CD14-positive monocyte (primary cell): ENCODE measurements at regions not wholly inside any gene's neighbourhood (a gene's known extent, or its start where the extent isn't known, plus 50 kb on each side); places are given as distances from the start of the nearest gene placed in this dataset.

Experiments used
- DNase-seq, 3 donors: peaks; one replicate each; pipeline ENCODE4 v3.0.0-alpha.2; 2011 to 2022
- H2AFZ ChIP-seq: 2 replicates; pipeline ENCODE4 v1.6.0; 2012; ENCODE audit warnings: mild to moderate bottlenecking, low read depth, low read length, inconsistent platforms; ENCODE audit not compliant: insufficient read depth, poor library complexity, severe bottlenecking
- H3K27ac ChIP-seq, 2 donors: 1 replicate in 1 of 2; 2 replicates in 1 of 2; pipeline ENCODE4 v1.5.1; 2012 to 2013; ENCODE audit warnings: low read length in 2 of 2, control low read depth in 1 of 2, inconsistent platforms in 1 of 2, low read depth in 1 of 2, mild to moderate bottlenecking in 1 of 2
- H3K27me3 ChIP-seq, 2 donors: one replicate each; pipeline versions ENCODE4 v1.6.0 to v1.6.1; 2011 to 2013; ENCODE audit warnings: low read length in 2 of 2; ENCODE audit not compliant: control insufficient read depth in 2 of 2, insufficient read depth in 2 of 2
- H3K36me3 ChIP-seq, 2 donors: replicated peaks in 1 of 2; 1 replicate in 1 of 2; 2 replicates in 1 of 2; pipeline versions ENCODE4 v1.5.1 to v1.6.1; 2012 to 2013; ENCODE audit warnings: low read length in 2 of 2, control low read depth in 1 of 2, inconsistent platforms in 1 of 2, mild to moderate bottlenecking in 1 of 2; ENCODE audit not compliant: insufficient read depth in 2 of 2, control insufficient read depth in 1 of 2
- H3K4me1 ChIP-seq, 2 donors: 1 replicate in 1 of 2; 2 replicates in 1 of 2; pipeline versions ENCODE4 v1.5.1 to v1.6.1; 2012 to 2013; ENCODE audit warnings: low read length in 2 of 2, control low read depth in 1 of 2, inconsistent platforms in 1 of 2, mild to moderate bottlenecking in 1 of 2, moderate library complexity in 1 of 2; ENCODE audit not compliant: insufficient read depth in 2 of 2, control insufficient read depth in 1 of 2
- H3K4me2 ChIP-seq: replicated peaks from 2 replicates; pipeline ENCODE3; 2012; ENCODE audit warnings: low read length, moderate library complexity, mild to moderate bottlenecking; ENCODE audit not compliant: poor library complexity, severe bottlenecking; ENCODE audit errors: extremely low read depth
- H3K4me3 ChIP-seq, 3 experiments: fragments of 200-600 bp in 1 of 3; sonication (generic) in 1 of 3; replicated peaks in 1 of 3; 1 replicate in 2 of 3; 2 replicates in 1 of 3; pipeline ENCODE4 v1.5.1; 2011 to 2013; ENCODE audit warnings: low read length in 3 of 3, mild to moderate bottlenecking in 3 of 3, control low read depth in 2 of 3, low read depth in 2 of 3, inconsistent platforms in 1 of 3, moderate library complexity in 1 of 3
- H3K79me2 ChIP-seq: 2 replicates; pipeline ENCODE4 v1.6.0; 2012; ENCODE audit warnings: mild to moderate bottlenecking, control low read depth, inconsistent platforms, low read length, moderate library complexity; ENCODE audit not compliant: insufficient read depth
- H3K9ac ChIP-seq: 2 replicates; pipeline ENCODE4 v1.6.0; 2017; ENCODE audit warnings: low read length, mild to moderate bottlenecking; ENCODE audit not compliant: insufficient read depth, poor library complexity, severe bottlenecking
- H3K9me3 ChIP-seq, 2 donors: replicated peaks in 1 of 2; 1 replicate in 1 of 2; 2 replicates in 1 of 2; pipeline versions ENCODE4 v1.5.1 to v1.6.1; 2012 to 2013; ENCODE audit warnings: low read length in 2 of 2, control low read depth in 1 of 2; ENCODE audit not compliant: control insufficient read depth in 1 of 2, insufficient read depth in 1 of 2
- H4K20me1 ChIP-seq: 2 replicates; pipeline ENCODE4 v1.6.0; 2012; ENCODE audit warnings: mild to moderate bottlenecking, low read length, control low read depth, moderate library complexity; ENCODE audit not compliant: insufficient read depth
- H3K27ac Mint-ChIP-seq, 7 donors: one replicate each; pipeline ENCODE4 v1.8.0; 2020; ENCODE audit warnings: mild to moderate bottlenecking in 7 of 7, mixed read lengths in 7 of 7, moderate library complexity in 6 of 7, inconsistent platforms in 2 of 7
- H3K27me3 Mint-ChIP-seq, 3 donors: one replicate each; pipeline ENCODE4 v1.8.0; 2021 to 2022; ENCODE audit warnings: low read depth in 3 of 3, mild to moderate bottlenecking in 3 of 3, mixed read lengths in 3 of 3, moderate library complexity in 3 of 3, inconsistent platforms in 1 of 3
- H3K36me3 Mint-ChIP-seq, 2 donors: one replicate each; pipeline ENCODE4 v1.8.0; 2020; ENCODE audit warnings: mixed read lengths in 2 of 2, inconsistent platforms in 1 of 2, mild to moderate bottlenecking in 1 of 2
- H3K4me1 Mint-ChIP-seq: one replicate; pipeline ENCODE4 v1.8.0; 2020; ENCODE audit warnings: mild to moderate bottlenecking, mixed read lengths
- H3K4me3 Mint-ChIP-seq, 2 donors: one replicate each; pipeline ENCODE4 v1.8.0; 2020; ENCODE audit warnings: mild to moderate bottlenecking in 2 of 2, mixed read lengths in 2 of 2, moderate library complexity in 1 of 2
- H3K9me3 Mint-ChIP-seq, 7 donors: one replicate each; pipeline ENCODE4 v1.8.0; 2020 to 2022; ENCODE audit warnings: mixed read lengths in 7 of 7, mild to moderate bottlenecking in 6 of 7, moderate library complexity in 6 of 7, inconsistent platforms in 2 of 7
- CTCF ChIP-seq: fragments of 200-600 bp; IDR thresholded peaks from one replicate; pipeline ENCODE4 v1.8.0; 2022; ENCODE audit warnings: antibody characterized with exemption, mild to moderate bottlenecking
- WGBS: methylation state at CpG from one replicate; pipeline ENCODE4 v1.1.5; 2013; ENCODE audit warnings: missing lambda C conversion rate; ENCODE audit not compliant: insufficient coverage; 5-methylcytosine and 5-hydroxymethylcytosine counted together
- intact Hi-C, 2 donors: fragments of 100-400 bp; cut with micrococcal nuclease; formaldehyde crosslinking; loops; one replicate each; pipeline versions ENCODE4 v1.15.0 to v1.15.1; 2023

- Mint-ChIP-seq H3K36me3 (no peaks in the 10 kb centered on the region), H3K4me1 (peaks cover 3% of the 10 kb centered on the region), H3K9me3 (peaks cover 0 to 3% (median 0%) of the 10 kb centered on the region in 7 donors), H3K27me3 (peaks cover 0 to 11% (median 0%) of the 10 kb centered on the region in 3 donors), H3K4me3 (no peak overlapping the region), H3K27ac (no peak overlapping the region)
- peaks cover 0 to 3% of the 10 kb centered on the region in 2 donors for H3K4me1 ChIP-seq
- no peak for DNase-seq
- H3K27ac ChIP-seq = no peak overlapping the region
- no peaks in the 10 kb centered on the region for H3K9me3 ChIP-seq
- WGBS = 100% methylated on average over 1 of the region's 10 CpGs
- no peak overlapping the region for H3K4me2 ChIP-seq
- H3K4me3 ChIP-seq = no peak overlapping the region
- H3K79me2 ChIP-seq = no peaks in the 10 kb centered on the region
- H3K9ac ChIP-seq = no peak overlapping the region
- no peaks in the 10 kb centered on the region for H3K36me3 ChIP-seq
- TF ChIP-seq CTCF = no peak
- H4K20me1 ChIP-seq = no peaks in the 10 kb centered on the region
- peaks cover 0 to 8% of the 10 kb centered on the region in 2 donors for H3K27me3 ChIP-seq
- intact Hi-C loops = no loop called here
- no peak overlapping the region for H2AFZ ChIP-seq
Measured at GRCh38 chrX:13266641-13267345, 53.1 kb downstream of the ATXN3L start.

DNA sequence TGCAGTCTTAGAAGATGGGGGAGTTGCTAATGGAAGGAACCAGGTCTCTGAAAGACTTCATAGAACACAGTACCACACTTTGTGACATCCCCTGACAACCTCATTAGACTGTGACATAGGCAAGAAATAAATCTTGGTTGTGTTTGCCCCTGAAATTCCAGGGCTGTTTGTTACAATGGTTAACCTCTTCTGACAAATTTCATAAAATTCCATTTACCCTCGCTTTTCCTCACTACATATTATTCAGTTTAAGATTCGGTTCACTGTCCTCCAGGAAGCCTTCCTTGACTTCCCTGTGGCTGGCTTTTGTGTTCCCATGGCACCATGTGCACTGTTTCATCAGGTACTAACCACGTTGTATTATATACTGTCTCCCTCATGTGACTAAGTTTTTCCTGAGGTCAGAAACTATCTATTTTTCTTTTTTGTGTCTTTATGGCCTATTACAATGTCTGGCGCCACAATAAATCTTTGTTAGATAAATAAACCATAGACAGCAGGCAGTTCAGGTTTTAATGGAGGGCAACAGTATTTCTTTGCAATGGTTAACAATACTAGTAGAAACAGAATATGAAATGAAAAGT, 54.2 kb downstream of the ATXN3L start:
- no peaks in the 10 kb centered on the region for H3K4me1 Mint-ChIP-seq
- no peak overlapping the region for H3K4me3 ChIP-seq
- no peak for TF ChIP-seq CTCF

More for the DNA sequence above, 54.2 kb downstream of the ATXN3L start:
- no CpG with 5 or more reads among the region's 4 CpGs for whole genome bisulfite sequencing
- DNase-seq = no peak
- Histone ChIP-seq H4K20me1 (no peaks in the 10 kb centered on the region), H3K9ac (no peak overlapping the region), H3K4me1 (no peaks in the 10 kb centered on the region), H2AFZ (no peak overlapping the region), H3K79me2 (no peaks in the 10 kb centered on the region), H3K9me3 (no peaks in the 10 kb centered on the region), H3K36me3 (no peaks in the 10 kb centered on the region), H3K27ac (no peak overlapping the region), H3K27me3 (peaks cover 0 to 11% of the 10 kb centered on the region in 2 donors), H3K4me2 (no peak overlapping the region)
- intact Hi-C loops = no loop called here
- Mint-ChIP-seq H3K4me3 (no peak overlapping the region), H3K27me3 (peaks cover 0 to 6% (median 2%) of the 10 kb centered on the region in 3 donors), H3K27ac (no peak overlapping the region), H3K9me3 (peaks cover 0 to 3% (median 0%) of the 10 kb centered on the region in 7 donors), H3K36me3 (no peaks in the 10 kb centered on the region)
